ENCODE measurements at regions not wholly inside any gene's neighbourhood (a gene's known extent, or its start where the extent isn't known, plus 50 kb on each side); places are given as distances from the start of the nearest gene placed in this dataset.

DNA sequence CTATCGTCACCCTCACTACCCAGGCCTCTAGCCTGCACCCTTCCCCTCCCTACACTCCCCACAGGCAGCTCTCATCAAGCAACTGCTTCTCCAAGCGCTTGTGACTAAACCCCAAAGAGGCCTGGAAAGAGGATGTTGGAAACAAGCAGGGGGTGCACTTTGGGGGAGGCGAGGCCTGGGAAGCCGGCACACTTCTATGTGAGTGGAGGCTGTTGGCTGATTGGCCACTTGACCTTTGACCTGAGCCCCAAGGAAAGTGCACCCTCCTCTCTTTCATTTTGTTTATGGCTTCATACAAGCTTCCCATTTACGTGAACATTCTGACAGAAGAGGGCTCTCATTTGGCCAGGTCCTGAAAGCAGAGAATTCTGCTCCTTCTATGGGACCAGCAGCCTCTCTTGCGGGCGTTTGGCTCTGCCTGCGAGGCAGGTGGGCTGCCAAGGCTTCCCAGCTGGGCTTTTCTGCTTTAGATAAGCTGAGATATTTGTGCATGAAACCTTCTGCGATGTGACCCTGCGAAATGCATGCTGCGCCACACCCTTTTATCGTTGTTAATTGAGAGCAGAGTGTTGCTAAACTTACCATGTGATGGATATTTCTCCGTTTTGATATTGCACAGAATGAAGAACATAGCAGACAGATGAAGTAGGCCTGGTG lies 134.8 kb upstream of the NCK2 start:
- no peak for TF ChIP-seq POLR2AphosphoS5 (IDR thresholded peaks at IDR 0.05)
- no peak for TF ChIP-seq EP300 (IDR thresholded peaks at IDR 0.05)
- TF ChIP-seq POLR2A (IDR thresholded peaks at IDR 0.05), result no peak
- TF ChIP-seq, protein P1, sequence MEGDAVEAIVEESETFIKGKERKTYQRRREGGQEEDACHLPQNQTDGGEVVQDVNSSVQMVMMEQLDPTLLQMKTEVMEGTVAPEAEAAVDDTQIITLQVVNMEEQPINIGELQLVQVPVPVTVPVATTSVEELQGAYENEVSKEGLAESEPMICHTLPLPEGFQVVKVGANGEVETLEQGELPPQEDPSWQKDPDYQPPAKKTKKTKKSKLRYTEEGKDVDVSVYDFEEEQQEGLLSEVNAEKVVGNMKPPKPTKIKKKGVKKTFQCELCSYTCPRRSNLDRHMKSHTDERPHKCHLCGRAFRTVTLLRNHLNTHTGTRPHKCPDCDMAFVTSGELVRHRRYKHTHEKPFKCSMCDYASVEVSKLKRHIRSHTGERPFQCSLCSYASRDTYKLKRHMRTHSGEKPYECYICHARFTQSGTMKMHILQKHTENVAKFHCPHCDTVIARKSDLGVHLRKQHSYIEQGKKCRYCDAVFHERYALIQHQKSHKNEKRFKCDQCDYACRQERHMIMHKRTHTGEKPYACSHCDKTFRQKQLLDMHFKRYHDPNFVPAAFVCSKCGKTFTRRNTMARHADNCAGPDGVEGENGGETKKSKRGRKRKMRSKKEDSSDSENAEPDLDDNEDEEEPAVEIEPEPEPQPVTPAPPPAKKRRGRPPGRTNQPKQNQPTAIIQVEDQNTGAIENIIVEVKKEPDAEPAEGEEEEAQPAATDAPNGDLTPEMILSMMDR (IDR thresholded peaks at IDR 0.05), result no peak
- no peak for ATAC-seq
- Histone ChIP-seq H3K27ac (no peak overlapping the region), H3K27me3 (no peaks in the 10 kb centered on the region), H3K36me3 (no peaks in the 10 kb centered on the region), H3K4me1 (peaks cover 0 to 24% (median 8%) of the 10 kb centered on the region in 3 donors), H3K9me3 (no peaks in the 10 kb centered on the region), H3K4me3 (no peak overlapping the region)
- 80 to 100% methylated on average over 1 to 11 of the region's 13 CpGs for WGBS, 2 donors (ENCODE audit: low coverage in 1 of 2)

DNA sequence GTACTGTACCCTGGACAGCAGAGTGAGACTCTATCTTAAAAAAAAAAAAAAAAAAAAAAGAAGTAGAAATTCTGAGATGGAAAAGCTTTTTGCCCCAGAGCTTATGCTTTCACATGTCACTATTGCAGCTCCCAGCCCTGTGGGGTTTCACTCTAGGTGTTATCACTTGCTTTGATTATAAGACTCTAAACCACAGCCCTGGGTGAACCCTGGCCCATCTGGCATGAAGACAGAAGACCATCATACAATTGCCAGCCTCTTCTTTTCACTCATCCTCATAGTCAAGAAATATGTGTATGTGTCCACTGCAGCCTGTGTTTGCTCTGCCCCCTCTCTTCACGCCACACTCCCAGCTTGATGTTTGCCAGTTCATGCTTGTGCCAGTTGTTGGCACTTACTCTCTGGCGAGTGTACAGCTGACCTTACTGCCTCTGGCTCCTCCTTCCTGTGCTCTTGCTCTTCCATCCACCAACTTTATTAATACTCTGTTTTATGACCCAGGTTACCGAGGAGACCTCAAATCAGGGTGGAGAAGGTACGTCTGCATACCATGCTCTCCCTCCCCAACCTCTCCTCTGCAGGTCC lies 136.7 kb upstream of the NCK2 start:
- H3K9me3 ChIP-seq, result no peaks in the 10 kb centered on the region
- H3K27me3 ChIP-seq, result no peaks in the 10 kb centered on the region
- no peaks in the 10 kb centered on the region for H3K36me3 ChIP-seq
- no peak for TF ChIP-seq POLR2A (IDR thresholded peaks at IDR 0.05)
- TF ChIP-seq EP300 (IDR thresholded peaks at IDR 0.05), result no peak
- TF ChIP-seq, protein P1 (IDR thresholded peaks at IDR 0.05), result no peak
- TF ChIP-seq POLR2AphosphoS5 (IDR thresholded peaks at IDR 0.05), result no peak
- WGBS, 2 donors (ENCODE audit: low coverage in 1 of 2), result 81 to 93% methylated on average over 4 of the region's 4 CpGs
- no peak overlapping the region for H3K27ac ChIP-seq
- peaks cover 6 to 34% (median 13%) of the 10 kb centered on the region in 3 donors for H3K4me1 ChIP-seq
- H3K4me3 ChIP-seq, result no peak overlapping the region
- no peak for ATAC-seq

DNA sequence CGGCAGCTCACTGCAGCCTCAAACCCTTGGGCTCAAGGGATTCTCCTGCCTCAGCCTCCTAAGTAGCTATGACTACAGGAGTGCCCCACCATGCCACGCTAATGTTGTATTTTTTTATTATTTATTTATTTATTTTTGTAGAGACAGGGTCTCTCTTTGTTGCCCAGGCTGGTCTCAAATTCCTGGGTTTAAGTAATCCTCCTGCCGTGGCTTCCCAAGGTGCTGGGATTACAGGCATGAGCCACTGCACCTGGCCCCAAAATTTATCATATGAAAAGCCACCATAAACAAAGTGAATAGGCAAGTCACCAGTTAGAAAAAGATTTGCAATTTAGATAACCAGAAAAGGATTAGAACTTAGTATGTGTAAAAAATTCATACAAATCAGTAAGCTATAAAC lies 138.6 kb upstream of the NCK2 start:
- H3K4me1 ChIP-seq, result peaks cover 6 to 34% (median 13%) of the 10 kb centered on the region in 3 donors
- ATAC-seq, result no peak
- WGBS, 2 donors (ENCODE audit: low coverage in 1 of 2), result 83 to 87% methylated on average over 2 to 3 of the region's 3 CpGs
- peak overlapping the region in 3 of 4 donors; percentile 55 to 82 (median 80) for H3K27ac ChIP-seq
- TF ChIP-seq POLR2AphosphoS5 (IDR thresholded peaks at IDR 0.05) (no peak), POLR2A (IDR thresholded peaks at IDR 0.05) (no peak), EP300 (IDR thresholded peaks at IDR 0.05) (no peak)
- TF ChIP-seq, protein P1 (IDR thresholded peaks at IDR 0.05), result no peak
- H3K9me3 ChIP-seq, result no peaks in the 10 kb centered on the region
- H3K36me3 ChIP-seq, result no peaks in the 10 kb centered on the region
- H3K27me3 ChIP-seq, result no peaks in the 10 kb centered on the region
- H3K4me3 ChIP-seq, result no peak overlapping the region

DNA sequence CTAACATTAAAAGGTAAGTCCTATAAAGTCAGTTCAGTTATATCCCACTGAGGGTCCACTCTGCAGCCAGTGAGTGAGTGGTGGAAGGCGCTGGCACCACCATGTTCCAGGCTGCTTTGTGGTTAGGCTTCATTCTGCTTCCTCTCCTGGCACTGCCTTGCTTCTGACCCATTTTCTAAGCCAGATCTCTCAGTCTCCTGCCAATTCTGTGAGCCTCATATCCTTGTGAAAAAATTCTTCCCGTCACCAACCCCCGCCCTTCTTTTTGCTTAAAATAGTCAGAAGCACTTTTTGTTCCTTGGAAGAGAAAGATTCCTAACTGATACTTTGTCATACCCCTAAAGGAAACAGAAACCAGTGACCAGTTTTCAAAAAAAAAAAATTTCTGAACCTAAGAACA lies 139.8 kb upstream of the NCK2 start:
- WGBS, 2 donors (ENCODE audit: low coverage in 1 of 2), result 27% methylated on average over 3 of the region's 3 CpGs; no CpG with 5 or more reads in 1 of the 2 donors
- Histone ChIP-seq H3K4me3 (peak overlapping the region; percentile 9 to 10), H3K27me3 (no peaks in the 10 kb centered on the region), H3K36me3 (no peaks in the 10 kb centered on the region), H3K4me1 (peaks cover 6 to 27% (median 13%) of the 10 kb centered on the region in 3 donors), H3K9me3 (no peaks in the 10 kb centered on the region), H3K27ac (peak overlapping the region; percentile 55 to 82 (median 78))
- peak; percentile 92 for TF ChIP-seq POLR2AphosphoS5 (IDR thresholded peaks at IDR 0.05)
- no peak for TF ChIP-seq POLR2A (IDR thresholded peaks at IDR 0.05)
- peak; percentile 89 for ATAC-seq

DNA sequence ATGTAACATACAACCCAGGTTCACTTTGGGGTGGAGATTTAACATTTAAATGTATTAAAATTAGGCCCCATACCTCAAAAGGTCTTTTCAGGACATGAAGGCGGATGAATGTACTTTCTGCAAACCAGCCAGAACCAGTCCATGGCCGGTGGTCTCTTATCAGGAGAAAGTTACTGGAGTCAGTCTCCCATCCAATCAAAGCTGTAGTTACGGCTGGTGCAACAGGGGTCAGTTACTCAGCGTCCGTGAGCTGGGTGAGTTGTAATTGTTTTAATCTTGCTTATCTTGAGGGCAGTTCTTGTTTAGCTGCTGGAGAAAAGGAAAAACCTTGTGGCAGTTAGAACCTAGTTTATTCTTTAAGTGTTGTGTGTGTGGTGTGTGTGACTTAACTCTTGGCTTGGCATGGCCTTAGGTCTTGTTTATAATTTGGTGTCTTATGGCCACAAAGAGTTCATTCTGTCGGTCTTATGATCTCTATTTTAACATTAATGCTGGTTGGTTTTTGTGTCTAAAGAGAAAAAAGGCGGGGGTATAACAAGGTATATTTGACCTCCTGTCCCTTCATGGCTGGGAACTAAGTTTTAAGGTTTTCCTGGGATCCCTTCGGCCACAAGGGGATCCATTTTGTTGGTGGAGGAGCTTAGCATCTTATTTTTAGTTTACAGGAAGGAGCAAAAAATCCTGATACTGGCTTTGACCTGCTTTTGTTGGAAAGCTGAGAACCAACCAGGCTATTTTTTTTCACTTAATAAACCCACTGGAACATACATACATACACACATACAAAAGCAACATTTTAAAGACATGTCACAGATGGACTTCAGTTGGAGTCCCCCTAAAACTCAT lies 143.5 kb upstream of the NCK2 start:
- Histone ChIP-seq H3K4me3 (no peak overlapping the region), H3K27ac (peak overlapping the region in 1 of 4 donors; percentile 2), H3K27me3 (no peaks in the 10 kb centered on the region), H3K4me1 (peaks cover 6 to 22% (median 13%) of the 10 kb centered on the region in 3 donors), H3K9me3 (no peaks in the 10 kb centered on the region), H3K36me3 (no peaks in the 10 kb centered on the region)
- no peak for ATAC-seq
- TF ChIP-seq POLR2A (IDR thresholded peaks at IDR 0.05), result no peak
- TF ChIP-seq, protein P1 (IDR thresholded peaks at IDR 0.05), result no peak
- no peak for TF ChIP-seq EP300 (IDR thresholded peaks at IDR 0.05)
- no peak for TF ChIP-seq POLR2AphosphoS5 (IDR thresholded peaks at IDR 0.05)
- 76 to 88% methylated on average over 8 of the region's 8 CpGs for WGBS, 2 donors (ENCODE audit: low coverage in 1 of 2)

Measured in gastroesophageal sphincter (tissue), 4 donors.